GM10266 (cell line): ENCODE measurements at regions not wholly inside any gene's neighbourhood (a gene's known extent, or its start where the extent isn't known, plus 50 kb on each side); places are given as distances from the start of the nearest gene placed in this dataset.

Source experiments
- DNase-seq: peaks from one replicate; pipeline ENCODE4 v3.0.0; 2012; ENCODE audit errors: extremely low spot score
- TF ChIP-seq, protein P1 (sequence below): IDR thresholded peaks from 2 replicates; pipeline ENCODE4 v1.5.1; 2012; ENCODE audit warnings: mild to moderate bottlenecking, low read depth; ENCODE audit not compliant: control insufficient read depth, insufficient read depth; ENCODE audit errors: missing control alignments

DNA sequence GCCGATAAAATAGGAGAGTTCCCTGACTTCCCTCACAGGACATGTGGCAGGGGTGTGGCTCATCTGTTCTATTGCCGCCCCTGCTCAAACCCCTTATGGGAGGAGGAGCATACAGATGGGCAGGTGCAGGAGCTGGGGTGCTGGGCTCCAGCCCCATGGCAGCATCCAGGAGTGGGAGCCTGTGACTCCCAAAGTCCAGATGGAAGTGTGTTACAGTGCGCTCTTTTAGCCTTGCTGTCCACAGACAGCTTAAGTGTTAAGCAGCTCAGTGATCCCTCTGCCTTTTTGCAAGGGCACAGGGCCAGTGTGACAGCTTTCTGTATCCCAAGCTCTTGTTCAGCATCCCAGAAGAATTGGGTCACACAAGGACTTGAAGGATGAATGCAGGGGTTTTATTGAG is 212.3 kb upstream of the MYLIP start:
- TF ChIP-seq, protein P1, sequence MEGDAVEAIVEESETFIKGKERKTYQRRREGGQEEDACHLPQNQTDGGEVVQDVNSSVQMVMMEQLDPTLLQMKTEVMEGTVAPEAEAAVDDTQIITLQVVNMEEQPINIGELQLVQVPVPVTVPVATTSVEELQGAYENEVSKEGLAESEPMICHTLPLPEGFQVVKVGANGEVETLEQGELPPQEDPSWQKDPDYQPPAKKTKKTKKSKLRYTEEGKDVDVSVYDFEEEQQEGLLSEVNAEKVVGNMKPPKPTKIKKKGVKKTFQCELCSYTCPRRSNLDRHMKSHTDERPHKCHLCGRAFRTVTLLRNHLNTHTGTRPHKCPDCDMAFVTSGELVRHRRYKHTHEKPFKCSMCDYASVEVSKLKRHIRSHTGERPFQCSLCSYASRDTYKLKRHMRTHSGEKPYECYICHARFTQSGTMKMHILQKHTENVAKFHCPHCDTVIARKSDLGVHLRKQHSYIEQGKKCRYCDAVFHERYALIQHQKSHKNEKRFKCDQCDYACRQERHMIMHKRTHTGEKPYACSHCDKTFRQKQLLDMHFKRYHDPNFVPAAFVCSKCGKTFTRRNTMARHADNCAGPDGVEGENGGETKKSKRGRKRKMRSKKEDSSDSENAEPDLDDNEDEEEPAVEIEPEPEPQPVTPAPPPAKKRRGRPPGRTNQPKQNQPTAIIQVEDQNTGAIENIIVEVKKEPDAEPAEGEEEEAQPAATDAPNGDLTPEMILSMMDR: no peak
- no peak for DNase-seq

DNA sequence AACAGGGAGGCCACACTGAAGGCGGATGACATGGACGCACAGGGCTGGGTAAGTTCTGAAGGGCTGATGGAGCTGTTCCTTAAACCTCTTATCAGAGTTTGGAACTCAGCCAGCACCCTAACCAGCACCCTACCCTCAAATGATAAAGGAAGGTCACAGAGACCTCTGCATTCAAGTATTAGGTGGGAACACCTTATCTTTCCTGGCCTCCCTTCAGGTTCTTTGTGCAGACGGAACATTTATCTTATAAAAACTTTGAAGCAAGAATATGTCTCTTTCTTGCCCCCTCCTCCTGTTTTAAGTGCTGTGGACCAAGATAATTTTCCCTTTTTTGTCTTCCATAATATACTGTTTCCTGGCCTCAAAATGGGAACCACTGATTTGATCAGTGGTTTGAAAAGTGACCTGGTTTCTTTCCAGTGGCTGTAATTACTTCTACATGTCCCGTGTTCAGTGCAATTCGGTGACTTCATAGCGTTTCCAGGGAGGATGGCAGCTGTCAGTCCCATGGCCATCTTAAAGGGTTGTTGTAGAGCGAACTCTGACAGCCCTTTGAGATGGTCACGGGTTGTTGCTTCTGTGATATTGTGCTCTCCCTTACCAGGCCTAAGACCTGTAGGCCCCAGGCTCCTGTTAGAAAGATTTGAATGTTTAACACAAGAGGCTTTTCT is 213.2 kb upstream of the MYLIP start:
- TF ChIP-seq, protein P1: no peak
- DNase-seq: no peak

DNA sequence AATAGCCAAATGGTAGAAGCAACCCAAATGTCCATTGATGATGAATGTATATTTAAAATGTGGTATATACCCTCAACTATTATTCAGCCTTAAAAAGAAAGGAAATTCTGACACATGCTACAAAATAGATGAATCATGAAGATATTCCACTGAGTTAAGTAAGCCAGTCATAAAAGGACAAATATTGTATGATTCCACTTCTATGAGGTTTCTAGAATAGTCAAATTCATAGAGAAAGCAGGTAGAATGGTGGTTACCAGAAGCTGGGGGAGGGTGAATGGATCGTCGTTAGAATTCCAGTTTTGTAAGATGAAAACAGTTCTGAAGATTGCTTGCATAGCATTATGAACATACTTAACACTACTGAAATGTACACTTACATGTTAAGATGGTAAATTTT is 214.3 kb upstream of the MYLIP start:
- DNase-seq: no peak
- TF ChIP-seq, protein P1: no peak

DNA sequence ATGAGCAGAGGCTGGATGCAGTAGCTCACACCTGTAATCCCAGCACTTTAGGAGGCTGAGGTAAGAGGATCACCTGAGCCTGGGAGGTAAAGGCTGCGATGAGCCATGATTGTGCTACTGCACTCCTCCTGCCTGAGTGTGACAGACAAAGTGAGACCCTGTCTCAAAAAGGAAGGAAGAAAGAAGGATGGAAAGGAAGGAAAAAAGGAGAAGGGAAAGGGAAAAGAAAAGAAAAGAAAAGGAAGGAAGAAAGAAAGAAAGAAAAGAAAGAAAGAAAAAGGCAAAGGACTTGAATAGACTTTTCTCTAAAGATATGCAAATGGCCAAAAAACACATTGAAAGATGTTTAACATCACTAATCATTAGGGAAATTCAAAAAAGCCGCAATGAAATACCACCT is 215.3 kb upstream of the MYLIP start:
- TF ChIP-seq, protein P1: no peak
- DNase-seq: no peak

DNA sequence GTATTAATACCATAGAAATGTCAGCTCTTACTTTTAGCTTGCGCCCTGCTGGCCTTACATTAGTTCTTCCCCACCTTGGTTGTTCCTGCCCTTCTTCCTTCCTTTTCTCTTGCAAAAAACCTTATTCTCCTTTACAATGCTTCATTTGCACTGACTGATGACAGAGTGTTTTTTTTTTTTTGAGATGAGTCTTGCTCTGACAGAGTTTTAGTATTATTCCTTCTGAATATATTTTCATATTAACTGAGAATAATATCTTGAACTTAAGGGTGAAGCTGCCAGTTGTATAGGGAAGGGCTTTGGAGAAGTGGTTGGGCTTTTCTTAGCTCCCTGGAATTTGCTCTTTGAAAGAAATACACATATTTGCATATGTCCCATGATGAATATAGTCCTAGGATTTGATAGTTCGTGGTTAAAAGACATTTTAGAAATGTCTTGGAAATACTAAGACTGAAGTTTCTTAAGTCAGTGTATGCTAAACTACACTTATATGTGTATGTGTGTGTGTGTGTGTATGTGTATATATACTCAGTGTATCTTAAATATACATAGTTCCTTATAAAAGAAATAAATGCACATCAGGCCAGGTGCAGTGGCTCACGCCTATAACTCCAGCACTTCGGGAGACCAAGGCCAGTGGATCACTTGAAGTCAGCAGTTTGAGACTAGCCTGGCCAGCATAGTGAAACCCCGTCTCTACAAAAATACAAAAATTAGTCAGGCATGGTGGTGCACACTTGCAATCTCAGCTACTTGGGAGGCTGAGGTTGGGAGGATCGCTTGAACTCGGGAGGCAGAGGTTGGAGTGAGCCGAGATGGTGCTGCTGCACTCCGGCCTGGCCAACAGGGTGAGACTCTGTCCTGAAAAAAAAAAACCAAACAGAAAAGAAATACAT is 216.1 kb upstream of the MYLIP start:
- no peak for DNase-seq
- TF ChIP-seq, protein P1: no peak

DNA sequence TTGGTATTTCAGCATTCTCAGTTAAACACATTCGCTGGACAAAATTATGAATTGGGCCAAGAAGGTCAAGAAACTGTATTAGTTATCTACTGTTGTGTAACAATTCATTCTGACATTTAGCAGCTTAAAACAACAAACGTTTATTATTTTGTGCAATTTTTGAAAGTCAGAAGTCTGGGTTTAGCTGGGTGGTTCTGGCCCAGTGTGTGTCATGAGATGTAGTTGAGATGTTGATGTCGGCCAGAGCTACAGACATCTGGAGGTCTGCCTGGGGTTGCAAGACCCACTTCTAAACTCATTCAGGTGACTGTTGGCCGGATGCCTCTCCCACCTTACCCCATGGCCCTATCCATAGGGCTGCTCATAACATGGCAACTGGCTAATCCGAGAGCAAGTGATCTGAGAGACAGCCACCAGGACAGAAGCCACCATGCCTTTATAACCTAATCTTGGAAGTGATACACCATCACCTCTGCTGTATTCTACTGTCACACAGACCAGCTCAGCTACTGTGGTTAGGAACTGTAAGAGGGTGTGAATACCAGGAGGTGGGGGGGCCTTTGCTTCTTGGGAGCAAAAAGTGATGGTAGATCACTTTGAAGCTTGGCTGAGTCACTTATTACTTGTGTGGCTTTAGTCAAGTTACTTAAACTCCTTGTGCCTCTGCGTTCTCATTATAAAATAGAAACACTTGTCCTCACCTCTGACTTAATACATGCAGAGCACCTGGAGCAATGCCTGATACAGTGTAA is 217.0 kb upstream of the MYLIP start:
- TF ChIP-seq, protein P1: no peak
- no peak for DNase-seq
